Esophagus muscularis mucosa (tissue), 4 donors: ENCODE measurements at regions not wholly inside any gene's neighbourhood (a gene's known extent, or its start where the extent isn't known, plus 50 kb on each side); places are given as distances from the start of the nearest gene placed in this dataset.

Experiments used
- DNase-seq: peaks from one replicate; pipeline ENCODE4 v3.0.0-alpha.2; 2017; ENCODE audit errors: extremely low spot score
- H3K27ac ChIP-seq, 4 donors: fragments of 200-600 bp; sonication (generic); replicated peaks in 1 of 4; 1 replicate in 3 of 4; 2 replicates in 1 of 4; pipeline ENCODE4 v1.5.1; 2016 to 2019; ENCODE audit warnings: mild to moderate bottlenecking in 1 of 4
- H3K27me3 ChIP-seq, 4 donors: fragments of 200-600 bp; sonication (generic); one replicate each; pipeline versions ENCODE4 v1.5.1 to v1.6.0; 2016 to 2019
- H3K36me3 ChIP-seq, 4 donors: fragments of 200-600 bp; sonication (generic); one replicate each; pipeline ENCODE4 v1.5.1; 2016 to 2019
- H3K4me1 ChIP-seq, 4 donors: fragments of 200-600 bp; sonication (generic); one replicate each; pipeline ENCODE4 v1.5.1; 2016 to 2019
- H3K4me3 ChIP-seq, 4 donors: fragments of 200-600 bp; sonication (generic); 1 replicate in 2 of 4; 2 replicates in 2 of 4; pipeline ENCODE4 v1.5.1; 2016 to 2019; ENCODE audit warnings: mild to moderate bottlenecking in 4 of 4, moderate library complexity in 1 of 4
- H3K9me3 ChIP-seq, 4 donors: fragments of 200-600 bp; sonication (generic); 1 replicate in 3 of 4; 2 replicates in 1 of 4; pipeline ENCODE4 v1.5.1; 2016 to 2019
- EP300 ChIP-seq: sonication (generic); formaldehyde crosslinking; IDR thresholded peaks from one replicate; pipeline ENCODE4 v1.6.1; 2017; ENCODE audit warnings: antibody characterized with exemption
- POLR2A ChIP-seq: fragments of 450-650 bp; IDR thresholded peaks from one replicate; pipeline ENCODE4 v1.6.1; 2017; ENCODE audit warnings: antibody characterized with exemption, moderate library complexity, mild to moderate bottlenecking, low read depth
- POLR2AphosphoS5 ChIP-seq, 2 donors: sonication (generic); formaldehyde crosslinking; IDR thresholded peaks; one replicate each; pipeline ENCODE4 v1.6.1; 2017; ENCODE audit warnings: antibody characterized with exemption in 2 of 2
- WGBS: methylation state at CpG from one replicate; pipeline ENCODE4 v1.1.5; 2018; 5-methylcytosine and 5-hydroxymethylcytosine counted together
- intact Hi-C: fragments of 100-400 bp; cut with DNase I; formaldehyde crosslinking; loops from one replicate; pipeline ENCODE4 v1.15.1; 2023
- TF ChIP-seq, protein P1 (sequence below), 3 experiments: fragments of 200-600 bp in 2 of 3; fragments of 450-650 bp in 1 of 3; sonication (generic) in 2 of 3; IDR thresholded peaks; one replicate each; pipeline ENCODE4 v1.5.1; 2017 to 2019; ENCODE audit warnings: antibody characterized with exemption in 3 of 3, mild to moderate bottlenecking in 2 of 3, moderate library complexity in 1 of 3

DNA sequence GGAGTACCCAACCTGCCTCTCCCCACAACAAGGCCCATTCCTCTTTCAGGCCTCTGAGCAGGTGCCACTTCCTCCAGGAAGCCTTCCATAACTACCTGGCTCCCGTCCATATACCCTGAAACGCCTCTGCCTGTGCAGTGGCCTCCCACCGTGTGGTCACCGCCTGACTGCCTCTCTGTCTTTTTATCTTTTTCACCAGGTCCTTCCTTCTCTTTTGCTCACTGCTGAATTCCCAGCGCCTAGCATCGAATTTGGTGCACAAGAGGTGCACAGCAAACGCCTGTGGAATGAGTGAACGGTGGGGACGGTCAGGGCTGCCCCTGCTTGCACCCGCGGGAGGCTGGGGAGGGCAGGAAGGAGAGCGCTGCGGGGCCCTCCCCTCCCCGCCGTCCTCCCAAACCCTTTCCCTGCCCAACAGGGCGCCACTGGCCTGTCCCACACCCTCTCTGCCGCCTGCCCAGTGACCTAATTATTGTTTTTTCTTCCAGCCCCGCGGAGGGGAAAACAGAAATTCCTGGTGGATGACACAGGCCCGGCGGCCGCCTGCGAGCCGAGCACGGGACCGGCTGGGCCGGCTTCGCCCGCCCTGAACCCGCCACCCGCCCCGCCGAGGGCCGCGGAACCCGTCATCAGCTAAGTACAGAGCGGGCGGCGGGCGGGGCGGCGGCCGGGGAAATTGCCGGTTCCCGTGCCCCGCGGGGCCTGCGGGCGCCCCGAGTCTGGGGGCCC, 140.1 kb downstream of the SMAD6 start:
- Histone ChIP-seq H3K4me1 (peaks cover 27 to 54% (median 33%) of the 10 kb centered on the region in 4 donors), H3K27ac (peak overlapping the region; percentile 91 to 96 (median 94)), H3K4me3 (peak overlapping the region; percentile 57 to 76 (median 60)), H3K9me3 (no peaks in the 10 kb centered on the region), H3K27me3 (no peaks in the 10 kb centered on the region), H3K36me3 (no peaks in the 10 kb centered on the region)
- no peak for TF ChIP-seq EP300
- TF ChIP-seq POLR2AphosphoS5 (IDR thresholded peaks at IDR 0.05) = peak; percentile 75 to 78
- TF ChIP-seq, protein P1, sequence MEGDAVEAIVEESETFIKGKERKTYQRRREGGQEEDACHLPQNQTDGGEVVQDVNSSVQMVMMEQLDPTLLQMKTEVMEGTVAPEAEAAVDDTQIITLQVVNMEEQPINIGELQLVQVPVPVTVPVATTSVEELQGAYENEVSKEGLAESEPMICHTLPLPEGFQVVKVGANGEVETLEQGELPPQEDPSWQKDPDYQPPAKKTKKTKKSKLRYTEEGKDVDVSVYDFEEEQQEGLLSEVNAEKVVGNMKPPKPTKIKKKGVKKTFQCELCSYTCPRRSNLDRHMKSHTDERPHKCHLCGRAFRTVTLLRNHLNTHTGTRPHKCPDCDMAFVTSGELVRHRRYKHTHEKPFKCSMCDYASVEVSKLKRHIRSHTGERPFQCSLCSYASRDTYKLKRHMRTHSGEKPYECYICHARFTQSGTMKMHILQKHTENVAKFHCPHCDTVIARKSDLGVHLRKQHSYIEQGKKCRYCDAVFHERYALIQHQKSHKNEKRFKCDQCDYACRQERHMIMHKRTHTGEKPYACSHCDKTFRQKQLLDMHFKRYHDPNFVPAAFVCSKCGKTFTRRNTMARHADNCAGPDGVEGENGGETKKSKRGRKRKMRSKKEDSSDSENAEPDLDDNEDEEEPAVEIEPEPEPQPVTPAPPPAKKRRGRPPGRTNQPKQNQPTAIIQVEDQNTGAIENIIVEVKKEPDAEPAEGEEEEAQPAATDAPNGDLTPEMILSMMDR (IDR thresholded peaks at IDR 0.05) = no peak
- 11% methylated on average over 15 of the region's 50 CpGs for WGBS
- intact Hi-C loops = loop anchor here (5.0 kb wide), 1 partner anchor 40 kb away; no protein-coding TSS in a partner anchor
- DNase-seq = peak; percentile 95

DNA sequence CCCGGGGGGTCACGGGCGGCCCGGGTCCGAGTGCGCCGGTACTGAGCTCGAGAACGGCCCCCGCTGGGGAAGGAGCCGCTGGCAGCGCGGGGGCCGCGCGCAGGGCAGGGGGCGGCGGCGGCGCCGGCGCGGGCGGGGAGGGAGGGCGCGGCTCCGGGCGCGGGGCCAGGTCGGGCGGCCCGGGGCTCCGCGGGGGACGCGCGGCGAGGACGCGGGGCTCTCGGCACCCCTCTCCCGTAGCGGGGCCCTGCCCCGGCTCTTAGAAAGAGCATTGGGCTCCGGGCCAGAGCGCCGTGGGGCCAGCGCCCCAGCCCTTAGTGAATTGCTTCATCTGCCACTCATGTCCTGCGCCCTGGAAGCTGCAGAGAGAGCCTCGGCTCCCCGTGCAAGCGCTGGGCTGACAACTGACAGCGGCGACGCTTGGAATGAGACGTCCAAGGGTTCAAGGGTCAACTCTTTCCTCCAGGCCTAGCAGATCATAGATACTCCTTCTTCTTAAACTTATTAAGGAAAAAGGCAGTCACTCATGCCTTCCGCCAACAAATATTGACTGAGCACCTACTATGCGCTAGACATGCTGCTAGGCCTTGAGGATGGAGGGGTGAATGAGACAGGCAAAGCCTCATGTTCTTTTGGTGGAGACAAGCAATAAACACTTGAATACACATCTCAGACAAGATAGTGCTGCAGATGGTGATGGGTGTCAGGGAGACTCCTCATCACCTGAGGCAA, 140.8 kb downstream of the SMAD6 start:
- Histone ChIP-seq H3K4me3 (peak overlapping the region; percentile 57 to 76 (median 60)), H3K27me3 (no peaks in the 10 kb centered on the region), H3K9me3 (no peaks in the 10 kb centered on the region), H3K4me1 (peaks cover 27 to 54% (median 33%) of the 10 kb centered on the region in 4 donors), H3K27ac (peak overlapping the region; percentile 91 to 96 (median 94)), H3K36me3 (no peaks in the 10 kb centered on the region)
- intact Hi-C loops = loop anchor here (5.0 kb wide), 1 partner anchor 41 kb away; no protein-coding TSS in a partner anchor
- WGBS = 19% methylated on average over 10 of the region's 58 CpGs
- no peak for TF ChIP-seq POLR2A
- peak; percentile 21 to 47 for TF ChIP-seq POLR2AphosphoS5 (IDR thresholded peaks at IDR 0.05)
- no peak for TF ChIP-seq EP300
- TF ChIP-seq, protein P1 (IDR thresholded peaks at IDR 0.05) = no peak
- no peak for DNase-seq

DNA sequence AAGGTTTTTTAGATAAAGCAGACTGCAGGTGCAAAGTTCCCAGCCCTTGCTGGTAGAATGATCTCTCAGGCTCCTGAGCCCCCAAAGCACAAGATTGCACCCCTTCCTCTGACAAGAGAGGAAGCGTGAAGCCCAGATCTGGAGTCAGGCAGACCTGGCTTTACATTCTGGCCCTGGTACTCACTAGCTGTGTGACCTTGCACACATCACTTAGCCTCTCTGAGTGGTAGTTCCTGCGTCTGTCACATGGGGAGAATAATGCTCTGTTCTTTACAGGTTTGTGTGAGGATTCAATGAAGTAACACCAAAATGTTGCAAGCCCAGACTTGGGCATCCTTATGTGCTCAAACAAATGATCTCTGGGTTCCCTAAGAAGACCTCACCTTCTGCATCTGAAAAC, 141.5 kb downstream of the SMAD6 start:
- TF ChIP-seq EP300 (no peak), POLR2A (no peak), POLR2AphosphoS5 (IDR thresholded peaks at IDR 0.05) (no peak)
- TF ChIP-seq, protein P1 (IDR thresholded peaks at IDR 0.05) = no peak
- H3K4me1 ChIP-seq = peaks cover 27 to 54% (median 33%) of the 10 kb centered on the region in 4 donors
- no peak for DNase-seq
- 95% methylated on average over 2 of the region's 2 CpGs for WGBS
- peak overlapping the region; percentile 91 to 96 (median 94) for H3K27ac ChIP-seq
- no peaks in the 10 kb centered on the region for H3K9me3 ChIP-seq
- no peaks in the 10 kb centered on the region for H3K36me3 ChIP-seq
- intact Hi-C loops = loop anchor here (5.0 kb wide), 1 partner anchor 41 kb away; no protein-coding TSS in a partner anchor
- no peaks in the 10 kb centered on the region for H3K27me3 ChIP-seq
- peak overlapping the region in 3 of 4 donors; percentile 57 to 76 (median 61) for H3K4me3 ChIP-seq

DNA sequence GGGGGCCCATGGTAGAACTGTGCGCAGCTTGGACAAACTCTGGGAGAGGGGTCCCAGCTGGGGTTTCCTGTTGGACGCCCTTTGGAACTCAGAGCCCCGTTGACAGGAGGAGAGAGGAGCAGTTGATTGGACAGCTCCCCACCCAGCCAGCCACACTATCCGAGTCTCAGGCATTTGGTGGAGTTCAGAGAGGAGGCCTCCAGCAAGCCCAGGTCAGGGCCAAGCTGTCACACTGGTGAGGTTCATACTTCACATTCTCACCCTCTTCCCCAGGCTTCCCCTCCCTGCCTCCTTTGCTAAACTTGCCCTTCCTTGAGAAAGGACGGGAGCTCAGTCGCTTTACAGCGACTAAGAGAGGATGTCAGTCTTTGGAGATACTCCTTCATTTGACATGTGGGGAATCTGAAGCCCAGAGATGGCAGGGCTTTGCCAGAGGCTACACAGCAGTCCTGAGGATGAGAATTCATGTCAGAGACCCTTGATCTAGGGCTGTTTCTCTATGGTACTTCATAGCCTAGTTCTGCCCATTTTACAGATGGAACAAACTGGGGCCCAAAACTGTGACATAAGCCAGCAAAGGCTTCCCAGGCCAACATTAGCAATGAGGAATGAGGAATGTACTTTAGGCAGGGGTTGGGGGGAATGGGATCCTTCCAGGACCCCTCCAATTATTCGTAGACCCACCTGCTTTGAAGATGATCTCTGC, 142.2 kb downstream of the SMAD6 start:
- Histone ChIP-seq H3K4me3 (no peak overlapping the region), H3K4me1 (peaks cover 27 to 50% (median 33%) of the 10 kb centered on the region in 4 donors), H3K27ac (peak overlapping the region in 3 of 4 donors; percentile 92 to 96 (median 95)), H3K36me3 (no peaks in the 10 kb centered on the region), H3K9me3 (no peaks in the 10 kb centered on the region), H3K27me3 (no peaks in the 10 kb centered on the region)
- TF ChIP-seq, protein P1 (IDR thresholded peaks at IDR 0.05) = no peak
- TF ChIP-seq POLR2AphosphoS5 (IDR thresholded peaks at IDR 0.05) (no peak), EP300 (no peak), POLR2A (no peak)
- 84% methylated on average over 8 of the region's 8 CpGs for WGBS
- no peak for DNase-seq
- intact Hi-C loops = loop anchor here (5.0 kb wide), 1 partner anchor 42 kb away; no protein-coding TSS in a partner anchor
